GM23338 (cell line): ENCODE measurements at regions not wholly inside any gene's neighbourhood (a gene's known extent, or its start where the extent isn't known, plus 50 kb on each side); places are given as distances from the start of the nearest gene placed in this dataset.

Experiments used
- ATAC-seq: fragments of 200-7000 bp; cut with Tn5 transposase; 3 replicates; pipeline ENCODE4 v1.9.1; 2020
- DNase-seq: peaks from one replicate; pipeline ENCODE4 v3.0.0-alpha.2; 2015; ENCODE audit warnings: low spot score
- H2AFZ ChIP-seq: fragments of 200-600 bp; sonication (generic); 2 replicates; pipeline ENCODE4 v1.8.0; 2016; ENCODE audit warnings: antibody characterized with exemption, mild to moderate bottlenecking, moderate library complexity
- H3F3A ChIP-seq: fragments of 200-600 bp; sonication (generic); replicated peaks from 2 replicates; pipeline ENCODE4 v1.8.0; 2017; ENCODE audit warnings: antibody characterized with exemption, mixed run types, low read depth
- H3K27ac ChIP-seq: fragments of 200-600 bp; sonication (generic); 2 replicates; pipeline ENCODE4 v1.6.1; 2016; ENCODE audit warnings: low read depth
- H3K27me3 ChIP-seq: fragments of 200-600 bp; sonication (generic); 2 replicates; pipeline ENCODE4 v1.8.0; 2016; ENCODE audit warnings: mild to moderate bottlenecking, mixed run types, moderate library complexity; ENCODE audit not compliant: insufficient read depth
- H3K36me3 ChIP-seq: fragments of 200-600 bp; sonication (generic); 2 replicates; pipeline ENCODE4 v1.8.0; 2016; ENCODE audit warnings: mild to moderate bottlenecking; ENCODE audit not compliant: insufficient read depth
- H3K4me1 ChIP-seq: fragments of 200-600 bp; sonication (generic); 2 replicates; pipeline ENCODE4 v1.8.0; 2016; ENCODE audit warnings: mild to moderate bottlenecking, moderate library complexity; ENCODE audit not compliant: insufficient read depth
- H3K4me2 ChIP-seq: fragments of 200-600 bp; sonication (generic); 2 replicates; pipeline ENCODE4 v1.7.1; 2017; ENCODE audit warnings: mixed run types
- H3K4me3 ChIP-seq: fragments of 200-600 bp; sonication (generic); 2 replicates; pipeline ENCODE4 v1.6.1; 2016; ENCODE audit warnings: mixed run types
- H3K79me2 ChIP-seq: fragments of 200-600 bp; sonication (generic); replicated peaks from 2 replicates; pipeline ENCODE4 v1.8.0; 2017; ENCODE audit warnings: mild to moderate bottlenecking; ENCODE audit not compliant: insufficient read depth
- H3K9me2 ChIP-seq: fragments of 200-600 bp; sonication (generic); 2 replicates; pipeline ENCODE4 v1.8.0; 2017; ENCODE audit not compliant: insufficient read depth
- H4K20me1 ChIP-seq: fragments of 200-600 bp; sonication (generic); replicated peaks from 2 replicates; pipeline ENCODE4 v1.8.0; 2017; ENCODE audit warnings: mild to moderate bottlenecking; ENCODE audit not compliant: insufficient read depth
- H3K27ac Mint-ChIP-seq: 2 replicates; pipeline ENCODE4 v1.8.0; 2020; ENCODE audit warnings: inconsistent platforms, mild to moderate bottlenecking, moderate library complexity, mixed read lengths
- H3K27me3 Mint-ChIP-seq: 3 replicates; pipeline ENCODE4 v1.8.0; 2022; ENCODE audit warnings: low read depth, mild to moderate bottlenecking, moderate library complexity, mixed read lengths, inconsistent platforms; ENCODE audit not compliant: insufficient read depth, poor library complexity
- H3K36me3 Mint-ChIP-seq: 3 replicates; pipeline ENCODE4 v1.8.0; 2021; ENCODE audit warnings: low read depth, mild to moderate bottlenecking, inconsistent platforms, moderate library complexity, mixed read lengths
- H3K4me1 Mint-ChIP-seq: 3 replicates; pipeline ENCODE4 v1.8.0; 2020; ENCODE audit warnings: mild to moderate bottlenecking, inconsistent platforms, mixed read lengths
- H3K4me3 Mint-ChIP-seq: 3 replicates; pipeline ENCODE4 v1.8.0; 2021; ENCODE audit warnings: moderate library complexity, mild to moderate bottlenecking, inconsistent platforms, mixed read lengths
- H3K9me3 Mint-ChIP-seq: 3 replicates; pipeline ENCODE4 v1.8.0; 2020; ENCODE audit warnings: moderate library complexity, mild to moderate bottlenecking, inconsistent platforms, mixed read lengths
- CREB1 ChIP-seq: fragments of 250-450 bp; sonication (Bioruptor Pico); IDR thresholded peaks from 2 replicates; pipeline ENCODE4 v1.5.0; 2020; ENCODE audit warnings: low read depth, mild to moderate bottlenecking, moderate library complexity
- CTCF ChIP-seq, 2 experiments: fragments of 200-600 bp in 1 of 2; sonication (generic) in 1 of 2; conservative IDR thresholded peaks; 2 replicates each; pipeline versions ENCODE4 v1.5.1 to v1.6.1; 2016 to 2017; ENCODE audit warnings: antibody characterized with exemption in 2 of 2, low read depth in 2 of 2, mild to moderate bottlenecking in 2 of 2, moderate library complexity in 1 of 2
- ETS1 ChIP-seq: IDR thresholded peaks from 2 replicates; pipeline ENCODE4 v1.6.1; 2016; ENCODE audit warnings: antibody characterized with exemption
- EZH2 ChIP-seq: fragments of 200-600 bp; sonication (generic); IDR thresholded peaks from one replicate; pipeline ENCODE4 v1.8.0; 2017; ENCODE audit warnings: antibody characterized with exemption, mild to moderate bottlenecking, low read depth; ENCODE audit not compliant: unreplicated experiment
- EZH2phosphoT487 ChIP-seq: fragments of 200-600 bp; sonication (generic); IDR thresholded peaks from one replicate; pipeline ENCODE4 v1.8.1; 2018; ENCODE audit warnings: antibody characterized with exemption; ENCODE audit not compliant: unreplicated experiment
- JUNB ChIP-seq: IDR thresholded peaks from one replicate; pipeline ENCODE4 v1.6.1; 2016; ENCODE audit warnings: antibody characterized with exemption; ENCODE audit not compliant: unreplicated experiment
- NANOG ChIP-seq: IDR thresholded peaks from 2 replicates; pipeline ENCODE4 v1.6.1; 2016; ENCODE audit warnings: antibody characterized with exemption, borderline replicate concordance
- POLR2AphosphoS5 ChIP-seq: IDR thresholded peaks from 2 replicates; pipeline ENCODE4 v1.6.1; 2016; ENCODE audit warnings: antibody characterized with exemption, low read depth
- REST ChIP-seq: IDR thresholded peaks from one replicate; pipeline ENCODE4 v1.6.1; 2018; ENCODE audit warnings: antibody characterized with exemption; ENCODE audit not compliant: unreplicated experiment
- STAT1 ChIP-seq: IDR thresholded peaks from one replicate; pipeline ENCODE4 v1.6.1; 2016; ENCODE audit warnings: antibody characterized with exemption; ENCODE audit not compliant: unreplicated experiment
- ZNF114 ChIP-seq: fragments of 250-450 bp; sonication (Bioruptor Pico); IDR thresholded peaks from 2 replicates; pipeline ENCODE4 v1.5.0; 2020; ENCODE audit warnings: mild to moderate bottlenecking, moderate library complexity
- ZNF331 ChIP-seq: fragments of 250-450 bp; sonication (Bioruptor Pico); IDR thresholded peaks from 2 replicates; pipeline ENCODE4 v1.5.0; 2020; ENCODE audit warnings: low read depth, mild to moderate bottlenecking, moderate library complexity
- ZNF462 ChIP-seq: fragments of 250-450 bp; sonication (Bioruptor Pico); IDR thresholded peaks from 2 replicates; pipeline ENCODE4 v1.5.0; 2020; ENCODE audit warnings: mild to moderate bottlenecking, moderate library complexity

GRCh38 chr15:35606450-35606779 is 60.5 kb upstream of the DPH6 start:
- H3K4me1 ChIP-seq, result no peaks in the 10 kb centered on the region

More at GRCh38 chr15:35606450-35606779, 60.5 kb upstream of the DPH6 start:
- Histone ChIP-seq H3K27ac (no peak overlapping the region), H3K36me3 (no peaks in the 10 kb centered on the region), H3K4me3 (no peak overlapping the region), H3K27me3 (no peaks in the 10 kb centered on the region), H3K79me2 (no peaks in the 10 kb centered on the region), H3K9me2 (no peaks in the 10 kb centered on the region), H3K4me2 (no peak overlapping the region), H4K20me1 (no peaks in the 10 kb centered on the region), H2AFZ (no peak overlapping the region), H3F3A (no peaks in the 10 kb centered on the region)
- no peaks in the 10 kb centered on the region for H3K4me1 Mint-ChIP-seq
- H3K36me3 Mint-ChIP-seq, result no peaks in the 10 kb centered on the region
- TF ChIP-seq POLR2AphosphoS5, result no peak
- TF ChIP-seq REST, result no peak
- no peak for TF ChIP-seq ZNF114 (CRISPR knock-in tag)
- TF ChIP-seq ETS1, result no peak
- TF ChIP-seq JUNB, result no peak
- no peak for TF ChIP-seq ZNF331 (CRISPR knock-in tag)
- no peak for TF ChIP-seq ZNF462 (CRISPR knock-in tag)
- TF ChIP-seq STAT1, result no peak
- no peak for TF ChIP-seq CTCF (conservative IDR thresholded peaks at IDR 0.05; ENCODE audit: low read depth in 2 of 2)
- TF ChIP-seq CREB1 (CRISPR knock-in tag), result no peak
- TF ChIP-seq NANOG, result no peak
- no peak for TF ChIP-seq EZH2phosphoT487
- TF ChIP-seq EZH2, result no peak
- no peak overlapping the region for H3K4me3 Mint-ChIP-seq
- no peak for ATAC-seq
- no peaks in the 10 kb centered on the region for H3K27me3 Mint-ChIP-seq
- H3K9me3 Mint-ChIP-seq, result no peaks in the 10 kb centered on the region; the same call in 2 of the 3 replicates
- DNase-seq, result no peak
- no peak overlapping the region for H3K27ac Mint-ChIP-seq
